ENCODE measurements at regions not wholly inside any gene's neighbourhood (a gene's known extent, or its start where the extent isn't known, plus 50 kb on each side); places are given as distances from the start of the nearest gene placed in this dataset.

DNA sequence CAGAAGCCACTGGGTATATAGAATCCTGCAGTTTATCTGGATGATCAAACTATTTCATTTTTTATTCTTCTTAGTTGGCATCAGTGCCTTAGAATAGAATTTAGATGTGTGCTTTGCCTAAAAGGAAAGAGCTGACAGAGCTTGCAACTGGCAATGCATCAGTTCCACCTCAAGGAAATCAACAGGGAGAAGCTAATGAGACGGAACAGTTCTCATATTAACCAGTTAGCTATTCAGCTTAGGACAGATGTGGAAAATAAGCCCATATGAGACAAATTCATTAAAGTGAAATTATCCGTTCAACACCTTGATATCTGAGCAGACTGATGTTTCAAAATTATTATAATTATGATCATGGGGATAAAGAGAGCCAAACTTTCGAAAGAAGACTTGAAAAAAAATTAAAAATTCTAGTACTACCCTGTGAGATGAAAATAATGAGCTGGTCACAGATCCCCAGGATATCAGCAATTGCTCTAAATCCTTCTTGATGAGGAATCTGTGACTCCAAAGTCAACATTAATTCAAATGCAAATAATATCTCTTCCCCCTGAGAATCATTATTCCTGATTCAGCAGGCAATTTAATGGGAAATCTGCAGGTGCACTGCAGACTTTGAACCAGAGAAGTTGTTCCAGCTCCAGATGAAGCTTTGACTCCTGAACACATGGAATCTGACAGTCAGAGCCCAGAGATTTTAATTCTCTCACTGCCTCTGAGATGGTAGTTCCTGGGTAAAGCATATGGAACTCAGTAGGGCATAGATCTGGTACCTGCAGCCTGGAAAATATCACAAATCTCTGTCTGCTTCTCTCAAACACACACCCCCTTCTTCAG, 486.8 kb downstream of the FOXO1 start:
- Mint-ChIP-seq H3K9me3 (ENCODE audit: unreplicated experiment) (no peaks in the 10 kb centered on the region), H3K27ac (ENCODE audit: unreplicated experiment) (no peak overlapping the region), H3K36me3 (ENCODE audit: low read depth, unreplicated experiment) (no peaks in the 10 kb centered on the region), H3K4me1 (ENCODE audit: low read depth, unreplicated experiment) (peaks cover 7% of the 10 kb centered on the region), H3K4me3 (ENCODE audit: unreplicated experiment) (no peak overlapping the region), H3K27me3 (ENCODE audit: low read depth, unreplicated experiment) (peaks cover 9% of the 10 kb centered on the region)
- Histone ChIP-seq H3K9me3 (ENCODE audit: insufficient read depth, low read depth, low read length) (no peaks in the 10 kb centered on the region), H3K4me1 (ENCODE audit: insufficient read depth, low read length) (no peaks in the 10 kb centered on the region), H3K4me2 (ENCODE audit: low read length) (no peak overlapping the region), H3K27me3 (ENCODE audit: insufficient read depth, low read length) (peaks cover 2% of the 10 kb centered on the region), H3K36me3 (ENCODE audit: insufficient read depth, low read length) (no peaks in the 10 kb centered on the region), H3K79me2 (ENCODE audit: insufficient read depth, low read length) (no peaks in the 10 kb centered on the region), H3K9ac (ENCODE audit: low read length) (no peak overlapping the region), H2AFZ (ENCODE audit: low read depth, low read length) (no peak overlapping the region), H4K20me1 (ENCODE audit: insufficient read depth, low read length) (no peaks in the 10 kb centered on the region), H3K27ac (ENCODE audit: low read depth, low read length) (no peak overlapping the region), H3K4me3 (ENCODE audit: insufficient read depth, low read depth, low read length) (no peak overlapping the region)
- TF ChIP-seq, protein P1, sequence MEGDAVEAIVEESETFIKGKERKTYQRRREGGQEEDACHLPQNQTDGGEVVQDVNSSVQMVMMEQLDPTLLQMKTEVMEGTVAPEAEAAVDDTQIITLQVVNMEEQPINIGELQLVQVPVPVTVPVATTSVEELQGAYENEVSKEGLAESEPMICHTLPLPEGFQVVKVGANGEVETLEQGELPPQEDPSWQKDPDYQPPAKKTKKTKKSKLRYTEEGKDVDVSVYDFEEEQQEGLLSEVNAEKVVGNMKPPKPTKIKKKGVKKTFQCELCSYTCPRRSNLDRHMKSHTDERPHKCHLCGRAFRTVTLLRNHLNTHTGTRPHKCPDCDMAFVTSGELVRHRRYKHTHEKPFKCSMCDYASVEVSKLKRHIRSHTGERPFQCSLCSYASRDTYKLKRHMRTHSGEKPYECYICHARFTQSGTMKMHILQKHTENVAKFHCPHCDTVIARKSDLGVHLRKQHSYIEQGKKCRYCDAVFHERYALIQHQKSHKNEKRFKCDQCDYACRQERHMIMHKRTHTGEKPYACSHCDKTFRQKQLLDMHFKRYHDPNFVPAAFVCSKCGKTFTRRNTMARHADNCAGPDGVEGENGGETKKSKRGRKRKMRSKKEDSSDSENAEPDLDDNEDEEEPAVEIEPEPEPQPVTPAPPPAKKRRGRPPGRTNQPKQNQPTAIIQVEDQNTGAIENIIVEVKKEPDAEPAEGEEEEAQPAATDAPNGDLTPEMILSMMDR (IDR thresholded peaks at IDR 0.05; ENCODE audit: insufficient read depth, low read depth, low read length) = no peak
- TF ChIP-seq EZH2 (IDR thresholded peaks at IDR 0.05; ENCODE audit: insufficient read depth, low read length) = no peak
- FAIRE-seq (no peak), DNase-seq (ENCODE audit: low read depth) (no peak)

DNA sequence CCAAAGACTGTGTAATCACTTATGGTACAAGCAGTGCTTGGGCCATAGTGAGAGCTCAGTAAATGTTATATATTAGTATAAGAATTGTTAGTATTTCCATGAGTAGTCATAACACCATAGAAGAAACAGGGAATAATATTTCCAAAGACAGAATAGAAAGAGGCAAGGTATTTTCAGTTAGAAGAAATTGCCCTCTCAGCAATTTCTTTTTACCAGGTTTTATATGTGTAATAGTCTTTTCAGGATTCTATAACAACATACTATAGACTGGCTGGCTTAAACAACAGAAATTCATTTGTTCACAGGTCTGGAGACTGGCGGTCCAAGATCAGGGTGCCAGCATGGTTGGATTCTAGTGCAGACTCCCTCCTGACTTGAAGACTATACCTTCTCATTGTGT, 485.7 kb downstream of the FOXO1 start:
- H3K79me2 ChIP-seq (ENCODE audit: insufficient read depth, low read length) = no peaks in the 10 kb centered on the region
- FAIRE-seq = no peak
- Mint-ChIP-seq H3K27me3 (ENCODE audit: low read depth, unreplicated experiment) (peaks cover 9% of the 10 kb centered on the region), H3K27ac (ENCODE audit: unreplicated experiment) (no peak overlapping the region), H3K9me3 (ENCODE audit: unreplicated experiment) (no peaks in the 10 kb centered on the region), H3K4me1 (ENCODE audit: low read depth, unreplicated experiment) (peaks cover 7% of the 10 kb centered on the region), H3K4me3 (ENCODE audit: unreplicated experiment) (no peak overlapping the region), H3K36me3 (ENCODE audit: low read depth, unreplicated experiment) (no peaks in the 10 kb centered on the region)
- no peak overlapping the region for H3K4me2 ChIP-seq (ENCODE audit: low read length)
- H3K27me3 ChIP-seq (ENCODE audit: insufficient read depth, low read length) = peaks cover 2% of the 10 kb centered on the region
- DNase-seq (ENCODE audit: low read depth) = no peak
- H3K9me3 ChIP-seq (ENCODE audit: insufficient read depth, low read depth, low read length) = no peaks in the 10 kb centered on the region
- no peak overlapping the region for H3K4me3 ChIP-seq (ENCODE audit: insufficient read depth, low read depth, low read length)
- H3K27ac ChIP-seq (ENCODE audit: low read depth, low read length) = no peak overlapping the region
- H2AFZ ChIP-seq (ENCODE audit: low read depth, low read length) = no peak overlapping the region
- no peak overlapping the region for H3K9ac ChIP-seq (ENCODE audit: low read length)
- no peak for TF ChIP-seq EZH2 (IDR thresholded peaks at IDR 0.05; ENCODE audit: insufficient read depth, low read length)
- TF ChIP-seq, protein P1 (IDR thresholded peaks at IDR 0.05; ENCODE audit: insufficient read depth, low read depth, low read length) = no peak
- no peaks in the 10 kb centered on the region for H3K4me1 ChIP-seq (ENCODE audit: insufficient read depth, low read length)
- H3K36me3 ChIP-seq (ENCODE audit: insufficient read depth, low read length) = no peaks in the 10 kb centered on the region
- H4K20me1 ChIP-seq (ENCODE audit: insufficient read depth, low read length) = no peaks in the 10 kb centered on the region

DNA sequence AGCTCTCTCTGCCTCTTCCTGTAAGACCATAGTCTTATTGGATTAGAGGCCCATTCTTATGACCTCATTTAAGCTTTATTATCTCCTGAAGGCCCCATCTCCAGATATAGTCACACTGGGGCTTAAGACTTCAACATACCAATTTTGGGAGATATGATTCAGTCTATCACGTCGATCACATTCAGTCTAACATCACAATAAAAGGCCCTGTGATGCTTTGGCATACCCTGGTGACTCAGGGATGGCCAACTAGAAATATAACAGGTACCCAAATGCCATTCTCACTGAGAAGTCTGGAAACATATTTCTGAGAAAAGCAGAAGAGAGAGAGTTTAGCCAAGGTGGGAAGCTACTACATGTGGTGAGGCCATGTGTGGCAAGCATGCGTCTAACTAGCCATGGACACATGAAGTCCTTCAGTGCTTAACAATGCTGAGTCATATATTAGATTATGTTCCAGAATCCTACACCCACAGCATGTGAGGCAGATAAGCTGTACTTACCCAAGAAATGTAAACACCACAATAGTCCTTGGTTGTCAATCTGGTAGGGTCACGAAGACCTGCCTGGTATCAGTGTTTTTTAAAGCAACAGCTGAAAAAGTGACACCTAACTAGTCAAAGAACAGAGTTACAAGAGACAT, 485.1 kb downstream of the FOXO1 start:
- no peak overlapping the region for H3K9ac ChIP-seq (ENCODE audit: low read length)
- no peaks in the 10 kb centered on the region for H3K36me3 Mint-ChIP-seq (ENCODE audit: low read depth, unreplicated experiment)
- no peaks in the 10 kb centered on the region for H3K9me3 Mint-ChIP-seq (ENCODE audit: unreplicated experiment)
- no peaks in the 10 kb centered on the region for H4K20me1 ChIP-seq (ENCODE audit: insufficient read depth, low read length)
- H3K27ac ChIP-seq (ENCODE audit: low read depth, low read length) = no peak overlapping the region
- no peak overlapping the region for H3K4me2 ChIP-seq (ENCODE audit: low read length)
- H3K4me3 ChIP-seq (ENCODE audit: insufficient read depth, low read depth, low read length) = no peak overlapping the region
- no peaks in the 10 kb centered on the region for H3K9me3 ChIP-seq (ENCODE audit: insufficient read depth, low read depth, low read length)
- no peaks in the 10 kb centered on the region for H3K79me2 ChIP-seq (ENCODE audit: insufficient read depth, low read length)
- H3K4me3 Mint-ChIP-seq (ENCODE audit: unreplicated experiment) = no peak overlapping the region
- no peak overlapping the region for H3K27ac Mint-ChIP-seq (ENCODE audit: unreplicated experiment)
- no peaks in the 10 kb centered on the region for H3K36me3 ChIP-seq (ENCODE audit: insufficient read depth, low read length)
- peaks cover 7% of the 10 kb centered on the region for H3K4me1 Mint-ChIP-seq (ENCODE audit: low read depth, unreplicated experiment)
- peaks cover 5% of the 10 kb centered on the region for H3K27me3 Mint-ChIP-seq (ENCODE audit: low read depth, unreplicated experiment)
- H2AFZ ChIP-seq (ENCODE audit: low read depth, low read length) = no peak overlapping the region
- H3K27me3 ChIP-seq (ENCODE audit: insufficient read depth, low read length) = no peaks in the 10 kb centered on the region
- FAIRE-seq = peak; percentile 26
- DNase-seq (ENCODE audit: low read depth) = peak; percentile 87
- TF ChIP-seq EZH2 (IDR thresholded peaks at IDR 0.05; ENCODE audit: insufficient read depth, low read length) = no peak
- H3K4me1 ChIP-seq (ENCODE audit: insufficient read depth, low read length) = no peaks in the 10 kb centered on the region

Data from astrocyte (in vitro differentiated cells and primary cell).